Brain microvascular endothelial cell (primary cell): ENCODE measurements at regions not wholly inside any gene's neighbourhood (a gene's known extent, or its start where the extent isn't known, plus 50 kb on each side); places are given as distances from the start of the nearest gene placed in this dataset.

Source experiments
- DNase-seq: peaks from one replicate; pipeline ENCODE4 v3.0.0-alpha.2; 2020
- H3K27ac ChIP-seq: fragments of 250-450 bp; sonication (Bioruptor Pico); 2 replicates; pipeline ENCODE4 v1.5.1; 2020; ENCODE audit warnings: mild to moderate bottlenecking, moderate library complexity
- H3K27me3 ChIP-seq: fragments of 250-450 bp; sonication (Bioruptor Pico); replicated peaks from 2 replicates; pipeline ENCODE4 v1.5.1; 2020; ENCODE audit warnings: mild to moderate bottlenecking
- H3K36me3 ChIP-seq: fragments of 250-450 bp; sonication (Bioruptor Pico); replicated peaks from 2 replicates; pipeline ENCODE4 v1.5.1; 2020; ENCODE audit warnings: mild to moderate bottlenecking
- H3K4me3 ChIP-seq: 2 replicates; pipeline ENCODE4 v1.5.1; 2011; ENCODE audit warnings: low read depth, mild to moderate bottlenecking, control low read depth, low read length, moderate library complexity
- CTCF ChIP-seq: IDR thresholded peaks from 2 replicates; pipeline ENCODE4 v1.5.1; 2011; ENCODE audit warnings: low read depth, mild to moderate bottlenecking, moderate library complexity, low read length, control low read depth, inconsistent platforms; ENCODE audit errors: missing control alignments
- in situ Hi-C: cut with HindIII; loops from 2 replicates; pipeline ENCODE4 v1.10.0; 2017; ENCODE audit warnings: low sequenced_read_pairs, low pct_ligation_motif_present

DNA sequence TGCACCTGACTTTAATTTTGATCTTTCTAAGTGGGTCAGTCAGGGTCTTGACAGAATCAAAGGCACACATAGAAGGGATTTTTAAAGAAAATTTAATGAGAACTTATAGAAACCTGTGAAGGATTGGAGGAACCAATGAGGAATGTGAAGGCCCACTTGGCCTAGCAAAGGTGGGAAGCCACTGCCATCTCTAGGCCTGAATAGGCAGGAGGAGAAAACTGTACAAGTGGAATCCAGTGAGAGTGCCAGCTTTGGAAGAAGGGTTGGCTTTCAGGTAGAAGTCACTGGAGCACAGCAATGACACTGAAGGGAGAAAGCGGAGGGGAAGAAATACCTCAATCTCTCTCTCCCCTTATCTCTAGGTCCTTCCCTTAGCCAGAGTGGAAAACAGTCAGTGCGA lies 380.7 kb upstream of the KCNMB2 start:
- in situ Hi-C loops, result no loop called here
- Histone ChIP-seq H3K27ac (no peak overlapping the region), H3K4me3 (no peak overlapping the region), H3K36me3 (no peaks in the 10 kb centered on the region), H3K27me3 (no peaks in the 10 kb centered on the region)
- no peak for DNase-seq
- TF ChIP-seq CTCF, result peak; percentile 9

DNA sequence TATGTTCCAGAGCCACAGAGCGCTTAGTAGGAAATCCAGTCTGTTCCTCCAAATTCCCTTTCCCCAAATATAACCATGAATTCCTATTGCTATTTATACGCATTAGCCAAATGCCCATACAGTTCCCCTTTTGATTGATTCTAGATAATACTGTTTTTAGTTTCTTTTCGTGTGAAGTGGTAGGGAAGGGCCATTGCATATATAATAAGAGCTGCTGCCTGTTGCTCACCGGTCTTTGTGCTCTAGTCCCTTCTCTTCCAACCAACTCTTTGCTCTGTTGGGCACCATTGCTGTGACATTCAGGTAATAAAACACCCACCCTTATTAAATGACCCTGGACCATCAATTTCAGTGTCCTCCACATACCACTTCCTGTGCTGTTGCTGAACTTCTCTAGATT lies 379.9 kb upstream of the KCNMB2 start:
- H3K27ac ChIP-seq, result no peak overlapping the region
- no peak for TF ChIP-seq CTCF
- in situ Hi-C loops, result no loop called here
- no peak overlapping the region for H3K4me3 ChIP-seq
- no peaks in the 10 kb centered on the region for H3K27me3 ChIP-seq
- no peak for DNase-seq
- no peaks in the 10 kb centered on the region for H3K36me3 ChIP-seq

GRCh38 chr3:178159691-178160220 lies 376.5 kb upstream of the KCNMB2 start:
- in situ Hi-C loops, result no loop called here
- no peak for DNase-seq
- TF ChIP-seq CTCF, result no peak
- Histone ChIP-seq H3K4me3 (no peak overlapping the region), H3K27me3 (no peaks in the 10 kb centered on the region), H3K27ac (no peak overlapping the region), H3K36me3 (no peaks in the 10 kb centered on the region)

- no peak for DNase-seq
- Histone ChIP-seq H3K27ac (no peak overlapping the region), H3K36me3 (no peaks in the 10 kb centered on the region), H3K27me3 (no peaks in the 10 kb centered on the region), H3K4me3 (no peak overlapping the region)
- no peak for TF ChIP-seq CTCF
- in situ Hi-C loops, result no loop called here
Observed at GRCh38 chr3:178169421-178169820, 366.8 kb upstream of the KCNMB2 start.

DNA sequence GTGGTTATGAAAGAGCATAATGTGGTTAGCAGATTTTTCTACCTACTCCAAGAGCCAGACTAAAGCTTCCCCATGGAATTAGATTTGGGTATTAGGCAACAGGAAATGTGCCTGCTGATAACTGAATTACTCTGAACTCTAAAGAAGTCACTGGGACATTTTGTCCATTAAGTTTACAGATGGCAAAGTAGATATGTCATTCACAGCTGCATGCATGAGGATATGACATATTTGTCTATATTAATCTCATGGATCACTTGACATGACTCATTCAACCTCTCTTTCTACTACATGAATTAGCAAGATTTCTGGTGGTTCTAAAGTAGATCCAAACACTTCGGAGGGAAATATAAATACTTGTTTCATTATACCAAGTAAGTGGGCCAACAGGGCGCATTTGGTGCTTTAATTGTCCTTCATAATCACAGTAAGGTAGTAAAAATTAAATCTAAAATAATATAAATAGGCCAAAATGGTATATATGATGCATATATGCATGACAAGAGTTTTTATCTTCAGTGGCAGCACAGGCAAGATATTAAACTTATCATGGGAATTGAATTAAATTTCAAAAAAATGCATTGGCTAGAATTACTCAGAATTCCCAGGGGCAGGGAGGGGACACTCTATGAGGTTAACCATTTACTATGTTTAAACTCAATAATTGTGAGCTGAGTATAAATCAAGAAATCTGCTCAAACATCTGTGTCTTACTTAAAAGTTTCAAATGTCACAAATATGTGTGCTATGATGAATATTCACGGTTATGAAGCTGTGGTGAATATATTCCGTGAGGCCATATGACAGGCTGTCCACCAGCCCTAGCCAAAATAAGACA lies 365.3 kb upstream of the KCNMB2 start:
- Histone ChIP-seq H3K27me3 (no peaks in the 10 kb centered on the region), H3K4me3 (no peak overlapping the region), H3K27ac (peak overlapping the region; percentile 85), H3K36me3 (no peaks in the 10 kb centered on the region)
- peak; percentile 88 for DNase-seq
- in situ Hi-C loops, result no loop called here
- TF ChIP-seq CTCF, result no peak
